ENCODE measurements at regions not wholly inside any gene's neighbourhood (a gene's known extent, or its start where the extent isn't known, plus 50 kb on each side); places are given as distances from the start of the nearest gene placed in this dataset.

DNA sequence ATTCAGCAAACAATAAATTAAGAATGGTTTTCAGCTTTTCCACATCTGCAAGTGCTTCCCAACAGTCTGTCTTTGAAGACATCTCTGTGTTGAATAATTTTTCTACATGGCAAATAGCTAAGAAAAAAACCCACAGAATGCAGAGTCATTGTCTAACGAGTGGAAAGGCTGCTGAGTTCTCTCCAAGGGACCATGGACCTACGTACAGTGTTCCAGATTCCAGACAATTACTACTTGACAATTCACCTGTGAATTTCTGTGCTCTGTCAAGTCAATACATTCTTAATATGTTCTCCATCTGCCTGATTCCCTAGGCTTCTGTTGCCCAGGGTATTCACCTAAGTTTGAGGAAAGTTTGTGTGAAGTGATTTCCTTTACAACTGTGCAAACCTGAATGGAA is 83.8 kb upstream of the CA10 start:
- TF ChIP-seq, protein P1, sequence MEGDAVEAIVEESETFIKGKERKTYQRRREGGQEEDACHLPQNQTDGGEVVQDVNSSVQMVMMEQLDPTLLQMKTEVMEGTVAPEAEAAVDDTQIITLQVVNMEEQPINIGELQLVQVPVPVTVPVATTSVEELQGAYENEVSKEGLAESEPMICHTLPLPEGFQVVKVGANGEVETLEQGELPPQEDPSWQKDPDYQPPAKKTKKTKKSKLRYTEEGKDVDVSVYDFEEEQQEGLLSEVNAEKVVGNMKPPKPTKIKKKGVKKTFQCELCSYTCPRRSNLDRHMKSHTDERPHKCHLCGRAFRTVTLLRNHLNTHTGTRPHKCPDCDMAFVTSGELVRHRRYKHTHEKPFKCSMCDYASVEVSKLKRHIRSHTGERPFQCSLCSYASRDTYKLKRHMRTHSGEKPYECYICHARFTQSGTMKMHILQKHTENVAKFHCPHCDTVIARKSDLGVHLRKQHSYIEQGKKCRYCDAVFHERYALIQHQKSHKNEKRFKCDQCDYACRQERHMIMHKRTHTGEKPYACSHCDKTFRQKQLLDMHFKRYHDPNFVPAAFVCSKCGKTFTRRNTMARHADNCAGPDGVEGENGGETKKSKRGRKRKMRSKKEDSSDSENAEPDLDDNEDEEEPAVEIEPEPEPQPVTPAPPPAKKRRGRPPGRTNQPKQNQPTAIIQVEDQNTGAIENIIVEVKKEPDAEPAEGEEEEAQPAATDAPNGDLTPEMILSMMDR (IDR thresholded peaks at IDR 0.05 in 2 of 3, conservative IDR thresholded peaks at IDR 0.05 in 1 of 3; ENCODE audit: borderline replicate concordance in 1 of 3, insufficient read depth in 1 of 3, low read depth in 2 of 3, low read length in 2 of 3): no peak
- TF ChIP-seq FOSL1 (IDR thresholded peaks at IDR 0.05; ENCODE audit: low read depth) (no peak), POLR2A (IDR thresholded peaks at IDR 0.05; ENCODE audit: borderline replicate concordance, extremely low read depth, insufficient read depth, insufficient read length) (no peak), JUND (IDR thresholded peaks at IDR 0.05) (no peak), ELF1 (IDR thresholded peaks at IDR 0.05; ENCODE audit: borderline replicate concordance, low read depth) (no peak)
- TF ChIP-seq, protein P2, sequence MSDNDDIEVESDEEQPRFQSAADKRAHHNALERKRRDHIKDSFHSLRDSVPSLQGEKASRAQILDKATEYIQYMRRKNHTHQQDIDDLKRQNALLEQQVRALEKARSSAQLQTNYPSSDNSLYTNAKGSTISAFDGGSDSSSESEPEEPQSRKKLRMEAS (IDR thresholded peaks at IDR 0.05): no peak

All from HCT116 (cell line).